ENCODE measurements at regions not wholly inside any gene's neighbourhood (a gene's known extent, or its start where the extent isn't known, plus 50 kb on each side); places are given as distances from the start of the nearest gene placed in this dataset.
"Not testable (repeated sequence)": the region's sequence is repeated elsewhere in the genome, so short reads cannot be mapped to it uniquely, and the experiment has no call there.

GRCh38 chr1:182315167-182315556 lies 76.4 kb downstream of the GLUL start:
- H3K4me3 ChIP-seq (ENCODE audit: low read length) = no peak overlapping the region
- DNase-seq (ENCODE audit: low read depth) = no peak
- TF ChIP-seq, protein P1, sequence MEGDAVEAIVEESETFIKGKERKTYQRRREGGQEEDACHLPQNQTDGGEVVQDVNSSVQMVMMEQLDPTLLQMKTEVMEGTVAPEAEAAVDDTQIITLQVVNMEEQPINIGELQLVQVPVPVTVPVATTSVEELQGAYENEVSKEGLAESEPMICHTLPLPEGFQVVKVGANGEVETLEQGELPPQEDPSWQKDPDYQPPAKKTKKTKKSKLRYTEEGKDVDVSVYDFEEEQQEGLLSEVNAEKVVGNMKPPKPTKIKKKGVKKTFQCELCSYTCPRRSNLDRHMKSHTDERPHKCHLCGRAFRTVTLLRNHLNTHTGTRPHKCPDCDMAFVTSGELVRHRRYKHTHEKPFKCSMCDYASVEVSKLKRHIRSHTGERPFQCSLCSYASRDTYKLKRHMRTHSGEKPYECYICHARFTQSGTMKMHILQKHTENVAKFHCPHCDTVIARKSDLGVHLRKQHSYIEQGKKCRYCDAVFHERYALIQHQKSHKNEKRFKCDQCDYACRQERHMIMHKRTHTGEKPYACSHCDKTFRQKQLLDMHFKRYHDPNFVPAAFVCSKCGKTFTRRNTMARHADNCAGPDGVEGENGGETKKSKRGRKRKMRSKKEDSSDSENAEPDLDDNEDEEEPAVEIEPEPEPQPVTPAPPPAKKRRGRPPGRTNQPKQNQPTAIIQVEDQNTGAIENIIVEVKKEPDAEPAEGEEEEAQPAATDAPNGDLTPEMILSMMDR (conservative IDR thresholded peaks at IDR 0.05; ENCODE audit: low read length) = no peak

DNA sequence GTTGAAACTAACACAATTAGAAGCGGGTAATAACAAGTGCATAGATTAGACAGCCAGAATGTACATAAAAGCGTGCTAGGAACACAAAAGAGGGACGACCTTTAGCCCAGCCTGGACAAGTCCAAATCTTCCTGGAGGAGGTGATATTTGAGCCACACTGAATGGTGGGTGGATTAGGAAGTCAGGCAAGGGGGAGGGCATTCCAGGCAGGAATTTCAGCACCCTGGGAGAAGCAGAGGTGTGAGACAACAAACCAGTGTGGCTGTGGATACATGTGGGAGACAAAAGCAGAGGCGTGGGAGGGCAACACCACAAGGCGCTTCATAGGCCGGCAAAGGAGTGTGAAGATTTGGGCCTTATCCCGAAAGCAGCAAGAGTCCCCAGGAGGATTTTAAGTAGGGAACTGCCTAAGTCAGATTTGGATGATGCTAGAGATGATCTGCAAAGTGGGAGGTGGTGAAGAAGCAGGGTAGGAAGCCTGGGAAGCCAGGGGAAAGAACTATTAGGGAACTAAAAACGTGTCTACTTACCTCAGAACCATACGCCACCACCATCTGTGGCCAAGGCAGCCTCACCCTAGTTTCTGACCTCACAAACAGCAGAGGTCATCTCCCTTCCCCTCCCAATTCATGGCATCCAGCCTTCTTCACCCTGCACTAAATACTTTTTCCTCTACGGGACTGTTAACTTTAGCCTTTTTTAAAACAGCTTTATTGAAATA lies 81.8 kb downstream of the GLUL start:
- TF ChIP-seq, protein P1 (conservative IDR thresholded peaks at IDR 0.05; ENCODE audit: low read length) = no peak
- no peak overlapping the region for H3K4me3 ChIP-seq (ENCODE audit: low read length)
- no peak for DNase-seq (ENCODE audit: low read depth)

DNA sequence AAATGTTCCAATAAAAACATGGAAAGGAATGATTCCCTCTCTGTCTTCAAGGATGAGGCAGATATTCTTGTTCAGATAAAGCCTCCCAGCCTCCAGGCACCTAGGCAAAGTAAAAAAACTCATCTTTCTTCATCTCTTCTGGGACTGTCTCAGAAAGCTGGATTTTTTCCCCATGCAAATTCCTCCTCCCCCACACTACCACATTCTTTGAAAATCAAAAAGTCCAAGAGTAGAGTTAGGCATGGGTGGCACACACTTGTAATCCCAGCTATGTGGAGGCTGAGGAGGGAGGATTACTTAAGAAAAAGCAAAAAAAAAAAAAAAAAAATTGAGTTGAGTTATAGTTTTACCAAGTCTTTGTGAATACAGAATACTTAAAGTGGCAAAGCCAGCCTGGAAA lies 82.8 kb downstream of the GLUL start:
- no peak for DNase-seq (ENCODE audit: low read depth)
- TF ChIP-seq, protein P1 (conservative IDR thresholded peaks at IDR 0.05; ENCODE audit: low read length) = no peak

DNA sequence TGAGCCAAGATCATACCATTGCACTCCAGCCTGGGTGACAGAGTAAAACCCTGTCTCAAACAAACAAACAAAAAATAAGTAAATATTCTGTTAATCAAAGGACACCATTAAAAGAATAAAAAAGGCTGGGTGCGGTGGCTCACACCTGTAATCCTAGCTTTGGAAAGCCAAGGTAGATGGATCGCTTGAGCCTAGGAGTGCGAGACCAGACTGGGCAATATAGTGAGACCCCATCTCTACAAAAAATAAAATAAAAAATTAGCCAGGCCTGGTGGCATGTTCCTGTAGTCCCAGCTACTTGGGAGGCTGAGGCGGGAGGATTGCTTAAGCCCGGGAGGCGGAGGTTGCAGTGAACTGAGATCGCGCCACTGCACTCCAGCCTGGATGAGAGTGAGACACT lies 84.1 kb downstream of the GLUL start:
- not testable (repeated sequence) for DNase-seq (ENCODE audit: low read depth); H3K4me3 ChIP-seq (ENCODE audit: low read length)

More for the DNA sequence above, 82.8 kb downstream of the GLUL start:
- H3K4me3 ChIP-seq (ENCODE audit: low read length) = no peak overlapping the region

DNA sequence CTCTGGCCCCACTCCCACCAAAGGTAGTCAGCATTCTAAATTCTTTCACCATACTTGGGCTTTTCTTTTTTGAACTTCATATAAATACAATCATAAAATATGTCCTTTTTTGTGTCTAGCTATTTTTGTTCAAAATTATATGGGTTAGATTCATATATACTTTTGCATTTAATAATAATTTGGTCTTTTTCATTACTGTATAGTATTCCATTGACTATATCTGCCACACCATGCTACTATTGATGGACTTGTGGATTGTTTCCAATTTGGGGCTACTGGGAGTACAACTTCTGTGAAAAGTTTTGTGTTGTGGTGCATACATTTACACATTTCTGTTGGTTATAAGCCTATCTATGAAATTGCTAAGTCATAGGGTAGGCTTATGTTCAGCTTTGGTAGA lies 85.7 kb downstream of the GLUL start:
- DNase-seq (ENCODE audit: low read depth) = no peak
- no peak overlapping the region for H3K4me3 ChIP-seq (ENCODE audit: low read length)
- TF ChIP-seq, protein P1 (conservative IDR thresholded peaks at IDR 0.05; ENCODE audit: low read length) = no peak

DNA sequence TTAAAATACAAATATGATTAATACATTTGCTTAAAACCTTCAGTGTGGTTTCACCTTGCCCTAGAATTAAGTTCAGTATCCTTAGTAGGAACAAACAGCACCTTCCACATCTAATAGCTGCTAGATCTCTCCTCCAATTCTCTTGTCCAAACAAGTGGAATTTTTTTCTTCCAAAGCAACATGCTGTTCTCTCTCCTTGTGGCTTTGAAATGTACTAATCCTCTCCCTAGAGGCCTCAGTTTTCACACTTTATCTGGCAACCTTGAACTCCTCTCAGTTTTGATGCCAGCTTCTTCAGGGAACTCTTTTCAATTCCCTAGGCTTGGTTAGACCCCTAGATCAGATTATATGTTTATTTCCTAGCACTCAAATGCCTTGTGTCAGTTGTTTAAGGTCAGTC lies 87.0 kb downstream of the GLUL start:
- H3K4me3 ChIP-seq (ENCODE audit: low read length) = no peak overlapping the region

DNA sequence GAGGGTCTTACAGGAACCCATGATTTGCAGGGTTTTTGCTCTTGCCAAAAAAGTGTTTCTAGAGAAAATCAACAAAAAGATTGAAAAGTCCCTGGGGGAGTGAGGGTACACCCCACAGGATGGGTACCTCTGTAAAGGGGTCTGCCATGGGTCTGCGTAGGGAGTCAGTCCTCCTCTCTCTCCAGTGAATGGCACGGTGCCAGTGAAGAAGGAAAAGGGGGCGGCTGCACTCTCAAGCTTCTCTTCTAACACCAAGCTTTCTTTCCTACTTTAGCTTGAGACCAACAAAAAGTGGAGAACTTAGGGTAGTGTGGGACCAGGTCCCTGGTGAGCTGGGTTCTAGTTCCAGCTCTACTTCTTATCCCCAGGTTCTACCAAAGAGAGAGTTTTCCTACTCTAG lies 87.4 kb downstream of the GLUL start:
- no peak for DNase-seq (ENCODE audit: low read depth)
- TF ChIP-seq, protein P1 (conservative IDR thresholded peaks at IDR 0.05; ENCODE audit: low read length) = no peak
- H3K4me3 ChIP-seq (ENCODE audit: low read length) = no peak overlapping the region

More for the DNA sequence above, 87.0 kb downstream of the GLUL start:
- no peak for DNase-seq (ENCODE audit: low read depth)
- TF ChIP-seq, protein P1 (conservative IDR thresholded peaks at IDR 0.05; ENCODE audit: low read length) = no peak

All from AG10803 (cell line).